ENCODE measurements at regions not wholly inside any gene's neighbourhood (a gene's known extent, or its start where the extent isn't known, plus 50 kb on each side); places are given as distances from the start of the nearest gene placed in this dataset.

GRCh38 chr3:23709987-23710386 lies 95.8 kb upstream of the UBE2E1 start:
- TF ChIP-seq STAT1 (conservative IDR thresholded peaks at IDR 0.05) (no peak), CEBPZ (IDR thresholded peaks at IDR 0.05; ENCODE audit: low read depth, low read length) (no peak), CTCF (IDR thresholded peaks at IDR 0.05 in 2 of 3, conservative IDR thresholded peaks at IDR 0.05 in 1 of 3; ENCODE audit: control insufficient read depth in 2 of 3, extremely low read depth in 1 of 3, insufficient read depth in 1 of 3, low read depth in 3 of 3, low read length in 3 of 3) (no peak), REST (IDR thresholded peaks at IDR 0.05; ENCODE audit: low read depth, low read length) (no peak), BCL11A (IDR thresholded peaks at IDR 0.05; ENCODE audit: low read depth, low read length) (no peak), POLR2AphosphoS5 (IDR thresholded peaks at IDR 0.05; ENCODE audit: low read length) (no peak), BCL3 (IDR thresholded peaks at IDR 0.05; ENCODE audit: borderline replicate concordance, insufficient read depth, low read depth, low read length, poor library complexity, severe bottlenecking) (no peak), E4F1 (IDR thresholded peaks at IDR 0.05; ENCODE audit: borderline replicate concordance, partially characterized antibody) (no peak), ZZZ3 (IDR thresholded peaks at IDR 0.05; ENCODE audit: control insufficient read depth, insufficient read length, low read depth) (no peak)
